H1 (cell line): ENCODE measurements at regions not wholly inside any gene's neighbourhood (a gene's known extent, or its start where the extent isn't known, plus 50 kb on each side); places are given as distances from the start of the nearest gene placed in this dataset.

Source experiments
- CTCF ChIA-PET: fragments of 300-600 bp; sonication (Branson Sonifier 250); formaldehyde crosslinking; loops from one replicate; lab custom pipeline; 2021; ENCODE audit not compliant: partially characterized antibody; lab: Charles Lee
- POLR2A ChIA-PET: fragments of 300-600 bp; sonication (Branson Sonifier 250); formaldehyde crosslinking; loops from one replicate; lab custom pipeline; 2021; ENCODE audit warnings: inconsistent platforms; ENCODE audit not compliant: partially characterized antibody; lab: Charles Lee
- DNase-seq, 2 experiments: peaks; one replicate each; pipeline versions ENCODE4 v3.0.0 to v3.0.0-alpha.2; 2010 to 2022; ENCODE audit warnings: low spot score in 2 of 2, low read depth in 1 of 2, mixed read lengths in 1 of 2
- FAIRE-seq: peaks from 2 replicates; lab custom pipeline; 2011; peaks lifted over from hg19 to GRCh38; lab: Jason Lieb, UNC
- H2AFZ ChIP-seq: 2 replicates; pipeline ENCODE4 v1.8.1; 2012; ENCODE audit warnings: low read length, inconsistent platforms
- H2AK5ac ChIP-seq: 2 replicates; pipeline ENCODE4 v1.6.1; 2013; ENCODE audit warnings: low read depth, low read length
- H2BK120ac ChIP-seq: replicated peaks from 2 replicates; pipeline ENCODE3; 2013; ENCODE audit warnings: low read depth, low read length, inconsistent platforms
- H2BK12ac ChIP-seq: 2 replicates; pipeline ENCODE4 v1.6.1; 2013; ENCODE audit warnings: low read depth, low read length
- H2BK15ac ChIP-seq: 2 replicates; pipeline ENCODE4 v1.6.1; 2013; ENCODE audit warnings: low read length
- H2BK20ac ChIP-seq: 2 replicates; pipeline ENCODE4 v1.6.1; 2013; ENCODE audit warnings: low read length
- H2BK5ac ChIP-seq: 2 replicates; pipeline ENCODE4 v1.6.1; 2013; ENCODE audit warnings: low read depth, low read length
- H3K14ac ChIP-seq: 2 replicates; pipeline ENCODE4 v1.6.1; 2013; ENCODE audit warnings: inconsistent platforms; ENCODE audit not compliant: insufficient read length
- H3K18ac ChIP-seq: 2 replicates; pipeline ENCODE4 v1.6.1; 2013; ENCODE audit warnings: low read length; ENCODE audit errors: extremely low read depth
- H3K23ac ChIP-seq: 2 replicates; pipeline ENCODE4 v1.6.1; 2013; ENCODE audit warnings: inconsistent platforms; ENCODE audit not compliant: insufficient read length
- H3K23me2 ChIP-seq: 2 replicates; pipeline ENCODE4 v1.6.1; 2013; ENCODE audit warnings: low read depth, low read length
- H3K27ac ChIP-seq: 2 replicates; pipeline ENCODE4 v1.6.1; 2011; ENCODE audit warnings: low read depth, low read length, inconsistent platforms
- H3K27me3 ChIP-seq, 4 experiments: replicated peaks in 1 of 4; 1 replicate in 1 of 4; 2 replicates in 3 of 4; pipeline versions ENCODE4 v1.6.1 to v1.8.1; 2011 to 2013; ENCODE audit warnings: low read length in 3 of 4, mild to moderate bottlenecking in 3 of 4, inconsistent platforms in 2 of 4, mixed read lengths in 2 of 4, moderate library complexity in 1 of 4; ENCODE audit not compliant: control insufficient read depth in 3 of 4, insufficient read depth in 3 of 4; ENCODE audit errors: extremely low read depth in 1 of 4
- H3K36me3 ChIP-seq, 4 experiments: 2 replicates each; pipeline versions ENCODE4 v1.6.1 to v1.8.1; 2011 to 2013; ENCODE audit warnings: mild to moderate bottlenecking in 4 of 4, low read length in 3 of 4, moderate library complexity in 2 of 4, control low read depth in 1 of 4, inconsistent platforms in 1 of 4; ENCODE audit not compliant: insufficient read depth in 4 of 4, control insufficient read depth in 2 of 4
- H3K4ac ChIP-seq: replicated peaks from 2 replicates; pipeline ENCODE3; 2013; ENCODE audit warnings: low read length, low read depth, mixed read lengths, inconsistent platforms; ENCODE audit not compliant: insufficient read length
- H3K4me1 ChIP-seq, 4 experiments: replicated peaks in 1 of 4; 1 replicate in 1 of 4; 2 replicates in 3 of 4; pipeline versions ENCODE4 v1.6.1 to v1.8.1; 2011 to 2013; ENCODE audit warnings: low read length in 3 of 4, inconsistent platforms in 2 of 4, mixed read lengths in 1 of 4; ENCODE audit not compliant: insufficient read depth in 4 of 4, control insufficient read depth in 3 of 4
- H3K4me2 ChIP-seq, 2 experiments: 2 replicates each; pipeline versions ENCODE4 v1.6.1 to v1.8.1; 2011 to 2013; ENCODE audit warnings: low read depth in 2 of 2, low read length in 2 of 2, control low read depth in 1 of 2, inconsistent platforms in 1 of 2, mild to moderate bottlenecking in 1 of 2; ENCODE audit not compliant: insufficient read depth in 1 of 2
- H3K4me3 ChIP-seq, 4 experiments: fragments of 200-600, 300-600 bp in 1 of 4; sonication (generic), shearing (Covaris generic), sonication (Bioruptor Twin) in 1 of 4; 2 replicates each; pipeline versions ENCODE4 v1.5.1 to v1.8.1; 2011 to 2016; ENCODE audit warnings: low read length in 4 of 4, low read depth in 3 of 4, control low read depth in 2 of 4, inconsistent platforms in 2 of 4, mild to moderate bottlenecking in 2 of 4, mixed read lengths in 1 of 4, moderate library complexity in 1 of 4; ENCODE audit not compliant: insufficient read depth in 2 of 4; ENCODE audit errors: extremely low read depth in 1 of 4
- H3K56ac ChIP-seq: replicated peaks from 2 replicates; pipeline ENCODE3; 2013; ENCODE audit warnings: low read depth, mild to moderate bottlenecking, mixed read lengths, low read length, inconsistent platforms; ENCODE audit not compliant: insufficient read length
- H3K79me1 ChIP-seq: 2 replicates; pipeline ENCODE4 v1.6.1; 2013; ENCODE audit warnings: low read depth, low read length, control low read depth
- H3K79me2 ChIP-seq, 2 experiments: 2 replicates each; pipeline versions ENCODE4 v1.6.1 to v1.8.1; 2012 to 2013; ENCODE audit warnings: low read length in 2 of 2, mild to moderate bottlenecking in 2 of 2, inconsistent platforms in 1 of 2; ENCODE audit not compliant: insufficient read depth in 2 of 2, control insufficient read depth in 1 of 2
- H3K9ac ChIP-seq, 4 experiments: replicated peaks in 1 of 4; 1 replicate in 1 of 4; 2 replicates in 3 of 4; pipeline versions ENCODE4 v1.6.1 to v1.8.1; 2011 to 2013; ENCODE audit warnings: low read depth in 3 of 4, low read length in 3 of 4, control low read depth in 2 of 4, mild to moderate bottlenecking in 2 of 4, moderate library complexity in 2 of 4, inconsistent platforms in 1 of 4; ENCODE audit errors: extremely low read depth in 1 of 4
- H3K9me3 ChIP-seq, 2 experiments: 2 replicates each; pipeline versions ENCODE4 v1.6.1 to v1.8.1; 2012 to 2013; ENCODE audit warnings: mild to moderate bottlenecking in 2 of 2, moderate library complexity in 2 of 2, control low read depth in 1 of 2, inconsistent platforms in 1 of 2, low read depth in 1 of 2, low read length in 1 of 2, mixed read lengths in 1 of 2; ENCODE audit not compliant: insufficient read depth in 2 of 2
- H4K20me1 ChIP-seq, 2 experiments: replicated peaks in 1 of 2; 2 replicates each; pipeline versions ENCODE3 to v1.8.1; 2011 to 2013; ENCODE audit warnings: inconsistent platforms in 2 of 2, low read length in 2 of 2, mild to moderate bottlenecking in 1 of 2; ENCODE audit not compliant: insufficient read depth in 2 of 2, control insufficient read depth in 1 of 2
- H4K5ac ChIP-seq: 2 replicates; pipeline ENCODE4 v1.6.1; 2013; ENCODE audit warnings: low read length, low read depth, mixed read lengths, inconsistent platforms; ENCODE audit not compliant: insufficient read length
- H4K8ac ChIP-seq: 2 replicates; pipeline ENCODE4 v1.8.0; 2013; ENCODE audit warnings: mild to moderate bottlenecking, moderate library complexity, low read length, inconsistent platforms; ENCODE audit not compliant: insufficient read depth; ENCODE audit errors: extremely low read depth
- H4K91ac ChIP-seq: replicated peaks from 2 replicates; pipeline ENCODE3; 2013; ENCODE audit warnings: low read length, mixed read lengths, inconsistent platforms; ENCODE audit not compliant: insufficient read length
- CBX5 ChIP-seq: fragments of 300-800, 300-1000 bp; sonication (generic); IDR thresholded peaks from 2 replicates; pipeline ENCODE4 v1.7.1; 2016; ENCODE audit warnings: antibody characterized with exemption, low read length, low read depth
- CREB1 ChIP-seq: IDR thresholded peaks from 2 replicates; pipeline ENCODE4 v1.6.1; 2012; ENCODE audit warnings: inconsistent platforms
- GTF2F1 ChIP-seq: IDR thresholded peaks from 2 replicates; pipeline ENCODE4 v1.6.1; 2012; ENCODE audit warnings: low read depth, low read length, improper control_type of control experiment, borderline replicate concordance
- HDAC2 ChIP-seq, 2 experiments: fragments of 300-600 bp in 1 of 2; sonication (generic) in 1 of 2; IDR thresholded peaks; 2 replicates each; pipeline ENCODE4 v1.6.1; 2011 to 2012; ENCODE audit warnings: low read depth in 2 of 2, low read length in 2 of 2, mild to moderate bottlenecking in 2 of 2, moderate library complexity in 2 of 2, borderline replicate concordance in 1 of 2, inconsistent platforms in 1 of 2
- HDAC6 ChIP-seq: IDR thresholded peaks from one replicate; pipeline ENCODE4 v1.7.1; 2012; ENCODE audit warnings: low read depth, mild to moderate bottlenecking, inconsistent platforms, low read length, moderate library complexity
- KDM5A ChIP-seq: fragments of 200-600 bp; IDR thresholded peaks from 2 replicates; pipeline ENCODE4 v1.7.1; 2012; ENCODE audit warnings: mild to moderate bottlenecking, low read length, inconsistent platforms, mixed read lengths
- NANOG ChIP-seq: IDR thresholded peaks from 2 replicates; pipeline ENCODE4 v1.6.1; 2011; ENCODE audit warnings: low read length, low read depth, mild to moderate bottlenecking, inconsistent platforms; ENCODE audit not compliant: insufficient read depth, poor library complexity, severe bottlenecking
- NRF1 ChIP-seq: IDR thresholded peaks from 2 replicates; pipeline ENCODE4 v1.6.1; 2011; ENCODE audit warnings: mild to moderate bottlenecking, low read depth, low read length, improper control_type of control experiment
- RBBP5 ChIP-seq: IDR thresholded peaks from 2 replicates; pipeline ENCODE4 v1.7.1; 2012; ENCODE audit warnings: low read depth, mild to moderate bottlenecking, inconsistent platforms, low read length, moderate library complexity, borderline replicate concordance
- SIN3A ChIP-seq, 2 experiments: IDR thresholded peaks in 1 of 2; conservative IDR thresholded peaks in 1 of 2; 2 replicates each; pipeline ENCODE4 v1.6.1; 2011 to 2012; ENCODE audit warnings: low read length in 2 of 2, improper control_type of control experiment in 1 of 2, low read depth in 1 of 2, mild to moderate bottlenecking in 1 of 2
- SIX5 ChIP-seq: IDR thresholded peaks from 2 replicates; pipeline ENCODE4 v1.6.1; 2011; ENCODE audit warnings: mild to moderate bottlenecking, low read depth, low read length
- TAF1 ChIP-seq: IDR thresholded peaks from 2 replicates; pipeline ENCODE4 v1.6.1; 2011; ENCODE audit warnings: mild to moderate bottlenecking, low read depth, low read length
- WGBS, 2 experiments: shearing (Covaris generic) in 1 of 2; methylation state at CpG; one replicate each; pipeline versions ENCODE4 v1.1.6 to v1.1.7; 2013 to 2015; ENCODE audit warnings: low lambda C conversion rate in 2 of 2, mixed read lengths in 2 of 2, inconsistent platforms in 1 of 2, low coverage in 1 of 2, missing lambda C conversion rate in 1 of 2; ENCODE audit not compliant: insufficient replicate concordance in 2 of 2, insufficient coverage in 1 of 2, insufficient read length in 1 of 2; ENCODE audit errors: extremely low coverage in 1 of 2, missing lambda C conversion rate in 1 of 2; 5-methylcytosine and 5-hydroxymethylcytosine counted together
- TF ChIP-seq, protein P1 (sequence below): IDR thresholded peaks from 2 replicates; pipeline ENCODE4 v1.6.1; 2012; ENCODE audit warnings: inconsistent platforms

DNA sequence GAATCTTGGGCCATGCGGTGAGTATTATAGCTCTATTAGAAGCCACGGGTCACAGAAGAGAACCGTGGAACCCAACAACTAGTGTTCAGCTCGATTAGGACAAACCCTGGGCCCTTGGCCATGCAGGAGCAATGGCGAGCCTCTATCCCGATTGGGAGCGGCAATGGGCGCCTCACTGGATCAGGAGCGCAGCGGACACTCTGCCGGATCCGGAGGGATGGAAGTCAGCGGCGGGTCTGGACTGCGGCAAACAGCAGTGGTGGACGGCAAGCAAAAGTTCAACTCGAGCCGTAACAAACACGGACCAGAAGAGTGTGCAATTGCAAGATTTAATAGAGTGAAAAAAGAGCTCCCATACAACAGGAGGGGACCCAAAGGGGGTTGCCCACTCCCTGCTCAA, 1481.9 kb downstream of the PCDH9 start:
- Histone ChIP-seq H3K9ac (no peak overlapping the region), H3K18ac (no peak overlapping the region), H4K91ac (no peak overlapping the region), H2BK15ac (no peak overlapping the region), H2AK5ac (no peak overlapping the region), H3K4me3 (no peak overlapping the region), H3K79me1 (no peaks in the 10 kb centered on the region), H3K4me1 (no peaks in the 10 kb centered on the region), H4K20me1 (no peaks in the 10 kb centered on the region), H3K23me2 (no peaks in the 10 kb centered on the region), H3K14ac (no peak overlapping the region), H3K27ac (no peak overlapping the region), H3K36me3 (no peaks in the 10 kb centered on the region), H2BK20ac (no peak overlapping the region), H2BK120ac (no peak overlapping the region), H3K4ac (no peak overlapping the region), H4K5ac (no peak overlapping the region), H3K56ac (no peak overlapping the region), H4K8ac (no peak overlapping the region), H3K79me2 (no peaks in the 10 kb centered on the region), H3K27me3 (no peaks in the 10 kb centered on the region), H2AFZ (no peak overlapping the region), H3K4me2 (no peak overlapping the region), H2BK5ac (no peak overlapping the region), H3K23ac (no peak overlapping the region), H3K9me3 (no peaks in the 10 kb centered on the region), H2BK12ac (no peak overlapping the region)
- POLR2A ChIA-PET: no interaction called here
- FAIRE-seq (no peak), DNase-seq (no peak)
- TF ChIP-seq CREB1: no peak
- no peak for TF ChIP-seq NRF1
- no peak for TF ChIP-seq NANOG
- TF ChIP-seq KDM5A: no peak
- TF ChIP-seq RBBP5: no peak
- no peak for TF ChIP-seq SIN3A (conservative IDR thresholded peaks at IDR 0.05 in 1 of 2, IDR thresholded peaks at IDR 0.05 in 1 of 2; ENCODE audit: low read depth in 1 of 2, low read length in 2 of 2)
- TF ChIP-seq SIX5: no peak
- no peak for TF ChIP-seq HDAC6
- no peak for TF ChIP-seq HDAC2 (IDR thresholded peaks at IDR 0.05; ENCODE audit: borderline replicate concordance in 1 of 2, low read depth in 2 of 2, low read length in 2 of 2)
- TF ChIP-seq, protein P1, sequence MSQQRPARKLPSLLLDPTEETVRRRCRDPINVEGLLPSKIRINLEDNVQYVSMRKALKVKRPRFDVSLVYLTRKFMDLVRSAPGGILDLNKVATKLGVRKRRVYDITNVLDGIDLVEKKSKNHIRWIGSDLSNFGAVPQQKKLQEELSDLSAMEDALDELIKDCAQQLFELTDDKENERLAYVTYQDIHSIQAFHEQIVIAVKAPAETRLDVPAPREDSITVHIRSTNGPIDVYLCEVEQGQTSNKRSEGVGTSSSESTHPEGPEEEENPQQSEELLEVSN: no peak
- no peak for TF ChIP-seq GTF2F1
- TF ChIP-seq TAF1: no peak
- TF ChIP-seq CBX5: no peak
- WGBS, 2 experiments: 98% methylated on average over 19 of the region's 19 CpGs; no CpG with 5 or more reads in 1 of the 2 experiments
- CTCF ChIA-PET: no interaction called here
